Mucosa of rectum (tissue), 2 donors: ENCODE measurements at regions not wholly inside any gene's neighbourhood (a gene's known extent, or its start where the extent isn't known, plus 50 kb on each side); places are given as distances from the start of the nearest gene placed in this dataset.
"Not testable (repeated sequence)": the region's sequence is repeated elsewhere in the genome, so short reads cannot be mapped to it uniquely, and the experiment has no call there.

Source experiments
- H3K27ac ChIP-seq, 2 donors: one replicate each; pipeline ENCODE4 v1.7.0; 2013; ENCODE audit warnings: inconsistent platforms in 2 of 2, low read depth in 2 of 2, low read length in 2 of 2
- H3K27me3 ChIP-seq, 2 donors: one replicate each; pipeline ENCODE4 v1.7.0; 2013; ENCODE audit warnings: low read length in 2 of 2; ENCODE audit not compliant: control insufficient read depth in 2 of 2, insufficient read depth in 2 of 2
- H3K36me3 ChIP-seq, 2 donors: one replicate each; pipeline ENCODE4 v1.7.0; 2013; ENCODE audit warnings: low read length in 2 of 2; ENCODE audit not compliant: control insufficient read depth in 2 of 2, insufficient read depth in 2 of 2
- H3K4me1 ChIP-seq, 2 donors: one replicate each; pipeline ENCODE4 v1.7.0; 2013; ENCODE audit warnings: low read length in 2 of 2, mild to moderate bottlenecking in 1 of 2; ENCODE audit not compliant: control insufficient read depth in 2 of 2, insufficient read depth in 2 of 2
- H3K4me3 ChIP-seq, 2 donors: one replicate each; pipeline ENCODE4 v1.7.0; 2013; ENCODE audit warnings: low read length in 2 of 2
- H3K9ac ChIP-seq, 2 donors: one replicate each; pipeline ENCODE4 v1.7.0; 2013; ENCODE audit warnings: low read length in 2 of 2, low read depth in 1 of 2, mild to moderate bottlenecking in 1 of 2
- H3K9me3 ChIP-seq, 2 donors: one replicate each; pipeline ENCODE4 v1.7.0; 2013; ENCODE audit warnings: low read length in 2 of 2; ENCODE audit not compliant: control insufficient read depth in 2 of 2
- donor health status: healthy.
- donor health status: Normal muscosa, but diverticular disease.

GRCh38 chr6:27812078-27812804 is 100.0 kb downstream of the OR2B2 start:
- Histone ChIP-seq H3K27me3 (no peaks in the 10 kb centered on the region), H3K9ac (no peak overlapping the region), H3K4me3 (no peak overlapping the region), H3K36me3 (no peaks in the 10 kb centered on the region), H3K9me3 (no peaks in the 10 kb centered on the region), H3K4me1 (peaks cover 20 to 21% of the 10 kb centered on the region in 2 donors), H3K27ac (no peak overlapping the region)

GRCh38 chr6:27811451-27811772 is 100.8 kb downstream of the OR2B2 start:
- Histone ChIP-seq H3K36me3 (no peaks in the 10 kb centered on the region), H3K4me1 (peaks cover 21 to 28% of the 10 kb centered on the region in 2 donors), H3K9ac (peak overlapping the region; percentile 1 to 97), H3K27me3 (no peaks in the 10 kb centered on the region), H3K9me3 (no peaks in the 10 kb centered on the region), H3K27ac (peak overlapping the region; percentile 99), H3K4me3 (peak overlapping the region in 1 of 2 donors; percentile 92)

GRCh38 chr6:27810768-27811450 is 101.3 kb downstream of the OR2B2 start:
- Histone ChIP-seq H3K36me3 (no peaks in the 10 kb centered on the region), H3K27ac (peak overlapping the region; percentile 99), H3K4me3 (peak overlapping the region; percentile 92 to 99), H3K9me3 (no peaks in the 10 kb centered on the region), H3K27me3 (no peaks in the 10 kb centered on the region), H3K4me1 (peaks cover 21 to 28% of the 10 kb centered on the region in 2 donors), H3K9ac (peak overlapping the region; percentile 97)

GRCh38 chr6:27809939-27810767 is 102.0 kb downstream of the OR2B2 start:
- Histone ChIP-seq H3K4me1 (peaks cover 21 to 28% of the 10 kb centered on the region in 2 donors), H3K27ac (peak overlapping the region; percentile 99), H3K9me3 (no peaks in the 10 kb centered on the region), H3K4me3 (peak overlapping the region; percentile 92 to 99), H3K27me3 (no peaks in the 10 kb centered on the region), H3K36me3 (no peaks in the 10 kb centered on the region), H3K9ac (peak overlapping the region; percentile 97)

- Histone ChIP-seq H3K4me3 (peak overlapping the region; percentile 92 to 99), H3K4me1 (peaks cover 18 to 28% of the 10 kb centered on the region in 2 donors), H3K27me3 (no peaks in the 10 kb centered on the region), H3K9ac (peak overlapping the region; percentile 97), H3K9me3 (no peaks in the 10 kb centered on the region), H3K27ac (peak overlapping the region; percentile 99), H3K36me3 (no peaks in the 10 kb centered on the region)
Measured at GRCh38 chr6:27809067-27809938, 102.9 kb downstream of the OR2B2 start.

- peaks cover 16 to 25% of the 10 kb centered on the region in 2 donors for H3K4me1 ChIP-seq
- peak overlapping the region; percentile 81 to 97 for H3K9ac ChIP-seq
- H3K27me3 ChIP-seq, H3K36me3 ChIP-seq, H3K9me3 ChIP-seq: not testable (repeated sequence)
- peak overlapping the region; percentile 99 for H3K27ac ChIP-seq
- H3K4me3 ChIP-seq = peak overlapping the region; percentile 92 to 99
Measured at GRCh38 chr6:27808242-27809066, 103.7 kb downstream of the OR2B2 start.

- Histone ChIP-seq H3K4me3 (peak overlapping the region; percentile 75 to 96), H3K27ac (peak overlapping the region; percentile 99), H3K4me1 (peaks cover 16 to 25% of the 10 kb centered on the region in 2 donors), H3K9ac (peak overlapping the region; percentile 60 to 97)
- H3K27me3 ChIP-seq, H3K9me3 ChIP-seq, H3K36me3 ChIP-seq: not testable (repeated sequence)
Measured at GRCh38 chr6:27807441-27808241, 104.6 kb downstream of the OR2B2 start.

GRCh38 chr6:27806981-27807440 is 105.2 kb downstream of the OR2B2 start:
- H3K9me3 ChIP-seq = no peaks in the 10 kb centered on the region
- H3K27me3 ChIP-seq = no peaks in the 10 kb centered on the region
- H3K27ac ChIP-seq = peak overlapping the region; percentile 96 to 99
- H3K4me3 ChIP-seq = peak overlapping the region; percentile 75 to 96
- no peaks in the 10 kb centered on the region for H3K36me3 ChIP-seq
- peaks cover 15 to 25% of the 10 kb centered on the region in 2 donors for H3K4me1 ChIP-seq
- H3K9ac ChIP-seq = peak overlapping the region; percentile 60 to 91
